H9 (cell line): ENCODE measurements at regions not wholly inside any gene's neighbourhood (a gene's known extent, or its start where the extent isn't known, plus 50 kb on each side); places are given as distances from the start of the nearest gene placed in this dataset.
A peak's percentile ranks its signal among the peaks of the same experiment; 100 is the strongest.

Source experiments
- DNase-seq: peaks from one replicate; pipeline ENCODE4 v3.0.0-alpha.2; 2017
- H2AFZ ChIP-seq: one replicate; pipeline ENCODE4 v1.6.1; 2013; ENCODE audit warnings: mild to moderate bottlenecking, low read length, control low read depth, moderate library complexity
- H2AK5ac ChIP-seq: 2 replicates; pipeline ENCODE4 v1.6.1; 2013; ENCODE audit warnings: low read length, control low read depth, mixed read lengths; ENCODE audit not compliant: insufficient read length
- H2BK120ac ChIP-seq: one replicate; pipeline ENCODE4 v1.6.1; 2013; ENCODE audit warnings: low read depth, mild to moderate bottlenecking, low read length, control low read depth, inconsistent platforms; ENCODE audit not compliant: poor library complexity, severe bottlenecking
- H2BK12ac ChIP-seq: 2 replicates; pipeline ENCODE4 v1.6.1; 2013; ENCODE audit warnings: low read length, control low read depth, mixed read lengths, low read depth; ENCODE audit not compliant: insufficient read length
- H2BK15ac ChIP-seq: 2 replicates; pipeline ENCODE4 v1.6.1; 2013; ENCODE audit warnings: low read depth, low read length, control low read depth
- H2BK20ac ChIP-seq: one replicate; pipeline ENCODE4 v1.6.1; 2013; ENCODE audit warnings: low read depth, mild to moderate bottlenecking, low read length, control low read depth, inconsistent platforms; ENCODE audit not compliant: poor library complexity, severe bottlenecking
- H2BK5ac ChIP-seq: 2 replicates; pipeline ENCODE4 v1.6.1; 2013; ENCODE audit warnings: low read length, control low read depth, mixed read lengths; ENCODE audit not compliant: insufficient read length
- H3K14ac ChIP-seq: 2 replicates; pipeline ENCODE4 v1.6.1; 2013; ENCODE audit warnings: low read length, control low read depth; ENCODE audit not compliant: insufficient read depth
- H3K18ac ChIP-seq: 2 replicates; pipeline ENCODE4 v1.6.1; 2013; ENCODE audit warnings: low read depth, mild to moderate bottlenecking, mixed read lengths, low read length, control low read depth; ENCODE audit not compliant: insufficient read length
- H3K23ac ChIP-seq: 2 replicates; pipeline ENCODE4 v1.6.1; 2013; ENCODE audit warnings: low read length, control low read depth, mixed read lengths, low read depth; ENCODE audit not compliant: insufficient read length
- H3K23me2 ChIP-seq: 2 replicates; pipeline ENCODE4 v1.6.1; 2013; ENCODE audit warnings: low read depth, mild to moderate bottlenecking, mixed read lengths, low read length, control low read depth; ENCODE audit not compliant: insufficient read length, poor library complexity, severe bottlenecking
- H3K27ac ChIP-seq: 2 replicates; pipeline ENCODE4 v1.5.1; 2013; ENCODE audit warnings: low read length, control low read depth, mixed read lengths, low read depth; ENCODE audit not compliant: insufficient read length
- H3K27me3 ChIP-seq: 2 replicates; pipeline ENCODE4 v1.6.1; 2013; ENCODE audit warnings: low read length, control low read depth, inconsistent platforms; ENCODE audit not compliant: insufficient read depth
- H3K4ac ChIP-seq: 2 replicates; pipeline ENCODE4 v1.6.1; 2013; ENCODE audit warnings: low read depth, mild to moderate bottlenecking, control low read depth, inconsistent platforms, low read length, moderate library complexity
- H3K4me1 ChIP-seq: 2 replicates; pipeline ENCODE4 v1.6.1; 2013; ENCODE audit warnings: low read length, control low read depth, inconsistent platforms; ENCODE audit not compliant: insufficient read depth
- H3K4me2 ChIP-seq: 2 replicates; pipeline ENCODE4 v1.6.1; 2013; ENCODE audit warnings: low read length, control low read depth, mixed read lengths; ENCODE audit not compliant: insufficient read length, insufficient read depth
- H3K56ac ChIP-seq: 2 replicates; pipeline ENCODE4 v1.6.1; 2013; ENCODE audit warnings: low read depth, mild to moderate bottlenecking, mixed read lengths, low read length, control low read depth; ENCODE audit not compliant: insufficient read length
- H3K79me1 ChIP-seq: 2 replicates; pipeline ENCODE4 v1.6.1; 2013; ENCODE audit warnings: low read depth, mild to moderate bottlenecking, moderate library complexity, low read length, control low read depth, inconsistent platforms; ENCODE audit not compliant: insufficient read depth, poor library complexity, severe bottlenecking
- H3K79me2 ChIP-seq: 2 replicates; pipeline ENCODE4 v1.6.1; 2013; ENCODE audit warnings: low read length, control low read depth, inconsistent platforms; ENCODE audit not compliant: insufficient read depth
- H3K9ac ChIP-seq: 2 replicates; pipeline ENCODE4 v1.6.1; 2013; ENCODE audit warnings: low read length, control low read depth, mixed read lengths; ENCODE audit not compliant: insufficient read length; ENCODE audit errors: extremely low read depth
- H3K9me3 ChIP-seq: one replicate; pipeline ENCODE4 v1.6.1; 2013; ENCODE audit warnings: low read depth, low read length, inconsistent platforms; ENCODE audit not compliant: control insufficient read depth
- H3T11ph ChIP-seq: one replicate; pipeline ENCODE4 v1.6.1; 2013; ENCODE audit warnings: mild to moderate bottlenecking, low read length, control low read depth, inconsistent platforms
- H4K20me1 ChIP-seq: one replicate; pipeline ENCODE4 v1.6.1; 2013; ENCODE audit not compliant: control insufficient read depth, insufficient read length, insufficient read depth
- H4K5ac ChIP-seq: 2 replicates; pipeline ENCODE4 v1.6.1; 2013; ENCODE audit warnings: low read depth, mild to moderate bottlenecking, mixed read lengths, low read length, control low read depth; ENCODE audit not compliant: insufficient read length
- H4K8ac ChIP-seq: replicated peaks from 2 replicates; pipeline ENCODE4 v1.6.1; 2013; ENCODE audit warnings: low read length, control low read depth, mixed read lengths, low read depth; ENCODE audit not compliant: insufficient read length
- H4K91ac ChIP-seq: 2 replicates; pipeline ENCODE4 v1.6.1; 2013; ENCODE audit warnings: low read depth, mild to moderate bottlenecking, moderate library complexity, mixed read lengths, low read length, control low read depth; ENCODE audit not compliant: insufficient read length
- H3K27ac Mint-ChIP-seq, 3 experiments: 2 replicates in 2 of 3; 3 replicates in 1 of 3; pipeline ENCODE4 v1.8.0; 2020 to 2021; ENCODE audit warnings: mixed read lengths in 3 of 3, mild to moderate bottlenecking in 1 of 3, moderate library complexity in 1 of 3
- H3K27me3 Mint-ChIP-seq: 2 replicates; pipeline ENCODE4 v1.8.0; 2021; ENCODE audit warnings: low read depth, mild to moderate bottlenecking, moderate library complexity, mixed read lengths
- H3K36me3 Mint-ChIP-seq, 3 experiments: 2 replicates in 2 of 3; 3 replicates in 1 of 3; pipeline ENCODE4 v1.8.0; 2020 to 2021; ENCODE audit warnings: low read depth in 3 of 3, mixed read lengths in 3 of 3; ENCODE audit not compliant: insufficient read depth in 1 of 3
- H3K4me1 Mint-ChIP-seq, 2 experiments: 2 replicates each; pipeline ENCODE4 v1.8.0; 2020; ENCODE audit warnings: mixed read lengths in 2 of 2
- H3K4me3 Mint-ChIP-seq, 2 experiments: 2 replicates in 1 of 2; 3 replicates in 1 of 2; pipeline ENCODE4 v1.8.0; 2020 to 2021; ENCODE audit warnings: mild to moderate bottlenecking in 2 of 2, mixed read lengths in 2 of 2, moderate library complexity in 1 of 2
- H3K9me3 Mint-ChIP-seq, 2 experiments: 2 replicates in 1 of 2; 3 replicates in 1 of 2; pipeline ENCODE4 v1.8.0; 2020; ENCODE audit warnings: mild to moderate bottlenecking in 2 of 2, mixed read lengths in 2 of 2, moderate library complexity in 1 of 2
- WGBS: extraction: QIAGEN DNeasy Blood & Tissue Kit; methylation state at CpG from one replicate; pipeline ENCODE4 v1.1.7; 2013; ENCODE audit warnings: missing lambda C conversion rate, low lambda C conversion rate, mixed read lengths; ENCODE audit not compliant: insufficient read length; ENCODE audit errors: extremely low coverage; 5-methylcytosine and 5-hydroxymethylcytosine counted together
- TF ChIP-seq, protein P1 (sequence below): fragments of 200-600 bp; sonication (generic); conservative IDR thresholded peaks from 3 replicates; pipeline ENCODE4 v1.8.0; 2021; ENCODE audit warnings: antibody characterized with exemption, mild to moderate bottlenecking

DNA sequence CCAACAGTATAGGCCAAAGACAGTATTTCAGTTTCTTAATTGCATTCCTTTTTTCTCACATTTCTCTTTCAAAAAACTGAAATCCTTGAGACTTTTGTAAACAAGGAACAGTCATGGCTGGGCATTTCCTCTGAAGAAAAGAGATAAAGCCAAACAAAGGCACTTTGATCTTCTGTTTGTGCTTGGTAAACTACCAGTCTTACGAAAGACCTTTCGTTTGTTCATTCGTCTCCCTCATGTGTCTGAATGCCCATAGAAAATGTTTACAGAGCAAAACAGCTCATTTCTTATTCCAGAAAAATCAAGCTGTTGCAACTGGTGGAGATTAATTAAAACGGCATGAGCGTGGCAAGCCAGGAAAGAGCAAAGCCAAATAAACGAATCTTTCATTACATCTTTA is 178.0 kb downstream of the GASK1B start:
- H4K91ac ChIP-seq = no peak overlapping the region
- TF ChIP-seq, protein P1, sequence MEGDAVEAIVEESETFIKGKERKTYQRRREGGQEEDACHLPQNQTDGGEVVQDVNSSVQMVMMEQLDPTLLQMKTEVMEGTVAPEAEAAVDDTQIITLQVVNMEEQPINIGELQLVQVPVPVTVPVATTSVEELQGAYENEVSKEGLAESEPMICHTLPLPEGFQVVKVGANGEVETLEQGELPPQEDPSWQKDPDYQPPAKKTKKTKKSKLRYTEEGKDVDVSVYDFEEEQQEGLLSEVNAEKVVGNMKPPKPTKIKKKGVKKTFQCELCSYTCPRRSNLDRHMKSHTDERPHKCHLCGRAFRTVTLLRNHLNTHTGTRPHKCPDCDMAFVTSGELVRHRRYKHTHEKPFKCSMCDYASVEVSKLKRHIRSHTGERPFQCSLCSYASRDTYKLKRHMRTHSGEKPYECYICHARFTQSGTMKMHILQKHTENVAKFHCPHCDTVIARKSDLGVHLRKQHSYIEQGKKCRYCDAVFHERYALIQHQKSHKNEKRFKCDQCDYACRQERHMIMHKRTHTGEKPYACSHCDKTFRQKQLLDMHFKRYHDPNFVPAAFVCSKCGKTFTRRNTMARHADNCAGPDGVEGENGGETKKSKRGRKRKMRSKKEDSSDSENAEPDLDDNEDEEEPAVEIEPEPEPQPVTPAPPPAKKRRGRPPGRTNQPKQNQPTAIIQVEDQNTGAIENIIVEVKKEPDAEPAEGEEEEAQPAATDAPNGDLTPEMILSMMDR = no peak
- peak overlapping the region; percentile 40 for H2AFZ ChIP-seq
- Mint-ChIP-seq H3K4me3 (no peak overlapping the region), H3K27me3 (no peaks in the 10 kb centered on the region), H3K4me1 (peaks cover 0 to 5% of the 10 kb centered on the region in 2 experiments; a peak in 1 of 4 replicates), H3K27ac (no peak overlapping the region), H3K36me3 (no peaks in the 10 kb centered on the region), H3K9me3 (no peaks in the 10 kb centered on the region)
- no CpG with 5 or more reads among the region's 6 CpGs for whole genome bisulfite sequencing
- no peak overlapping the region for H4K8ac ChIP-seq
- no peak overlapping the region for H2BK120ac ChIP-seq
- no peaks in the 10 kb centered on the region for H3K27me3 ChIP-seq
- H3K18ac ChIP-seq = no peak overlapping the region
- H3K79me2 ChIP-seq = no peaks in the 10 kb centered on the region
- H3K79me1 ChIP-seq = no peaks in the 10 kb centered on the region
- no peak for DNase-seq
- H3K23ac ChIP-seq = no peak overlapping the region
- no peaks in the 10 kb centered on the region for H4K20me1 ChIP-seq
- H4K5ac ChIP-seq = no peak overlapping the region
- H3K23me2 ChIP-seq = no peaks in the 10 kb centered on the region
- H2BK12ac ChIP-seq = no peak overlapping the region
- no peak overlapping the region for H3K27ac ChIP-seq
- H2BK5ac ChIP-seq = no peak overlapping the region
- no peak overlapping the region for H3T11ph ChIP-seq
- H3K9ac ChIP-seq = no peak overlapping the region
- no peak overlapping the region for H3K4ac ChIP-seq
- no peak overlapping the region for H3K56ac ChIP-seq
- no peak overlapping the region for H3K14ac ChIP-seq
- no peaks in the 10 kb centered on the region for H3K4me1 ChIP-seq
- no peak overlapping the region for H2BK20ac ChIP-seq
- no peak overlapping the region for H3K4me2 ChIP-seq
- H3K9me3 ChIP-seq = no peaks in the 10 kb centered on the region
- no peak overlapping the region for H2BK15ac ChIP-seq
- no peak overlapping the region for H2AK5ac ChIP-seq
